GM10266 (cell line): ENCODE measurements at regions not wholly inside any gene's neighbourhood (a gene's known extent, or its start where the extent isn't known, plus 50 kb on each side); places are given as distances from the start of the nearest gene placed in this dataset.

Source experiments
- DNase-seq: peaks from one replicate; pipeline ENCODE4 v3.0.0; 2012; ENCODE audit errors: extremely low spot score
- TF ChIP-seq, protein P1 (sequence below): IDR thresholded peaks from 2 replicates; pipeline ENCODE4 v1.5.1; 2012; ENCODE audit warnings: mild to moderate bottlenecking, low read depth; ENCODE audit not compliant: control insufficient read depth, insufficient read depth; ENCODE audit errors: missing control alignments

DNA sequence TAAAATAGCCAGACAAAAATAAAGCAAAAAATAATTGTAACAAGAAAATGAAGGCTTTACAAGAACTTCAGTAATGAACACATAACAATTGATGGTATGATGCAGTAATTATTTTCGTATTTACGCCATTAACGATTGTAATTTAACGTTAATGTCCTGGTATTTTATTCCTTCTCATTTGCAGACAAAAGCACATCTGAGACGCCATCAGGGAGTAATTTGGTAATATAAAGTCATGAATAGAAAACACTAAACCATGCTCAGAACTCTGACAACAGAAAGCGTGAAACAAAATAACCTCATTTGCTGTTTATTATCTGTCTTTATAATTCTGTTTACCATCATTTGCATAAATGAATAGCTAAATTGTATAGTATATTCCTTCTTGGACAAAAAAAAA is 336.6 kb upstream of the THRB start:
- TF ChIP-seq, protein P1, sequence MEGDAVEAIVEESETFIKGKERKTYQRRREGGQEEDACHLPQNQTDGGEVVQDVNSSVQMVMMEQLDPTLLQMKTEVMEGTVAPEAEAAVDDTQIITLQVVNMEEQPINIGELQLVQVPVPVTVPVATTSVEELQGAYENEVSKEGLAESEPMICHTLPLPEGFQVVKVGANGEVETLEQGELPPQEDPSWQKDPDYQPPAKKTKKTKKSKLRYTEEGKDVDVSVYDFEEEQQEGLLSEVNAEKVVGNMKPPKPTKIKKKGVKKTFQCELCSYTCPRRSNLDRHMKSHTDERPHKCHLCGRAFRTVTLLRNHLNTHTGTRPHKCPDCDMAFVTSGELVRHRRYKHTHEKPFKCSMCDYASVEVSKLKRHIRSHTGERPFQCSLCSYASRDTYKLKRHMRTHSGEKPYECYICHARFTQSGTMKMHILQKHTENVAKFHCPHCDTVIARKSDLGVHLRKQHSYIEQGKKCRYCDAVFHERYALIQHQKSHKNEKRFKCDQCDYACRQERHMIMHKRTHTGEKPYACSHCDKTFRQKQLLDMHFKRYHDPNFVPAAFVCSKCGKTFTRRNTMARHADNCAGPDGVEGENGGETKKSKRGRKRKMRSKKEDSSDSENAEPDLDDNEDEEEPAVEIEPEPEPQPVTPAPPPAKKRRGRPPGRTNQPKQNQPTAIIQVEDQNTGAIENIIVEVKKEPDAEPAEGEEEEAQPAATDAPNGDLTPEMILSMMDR = no peak
- no peak for DNase-seq

DNA sequence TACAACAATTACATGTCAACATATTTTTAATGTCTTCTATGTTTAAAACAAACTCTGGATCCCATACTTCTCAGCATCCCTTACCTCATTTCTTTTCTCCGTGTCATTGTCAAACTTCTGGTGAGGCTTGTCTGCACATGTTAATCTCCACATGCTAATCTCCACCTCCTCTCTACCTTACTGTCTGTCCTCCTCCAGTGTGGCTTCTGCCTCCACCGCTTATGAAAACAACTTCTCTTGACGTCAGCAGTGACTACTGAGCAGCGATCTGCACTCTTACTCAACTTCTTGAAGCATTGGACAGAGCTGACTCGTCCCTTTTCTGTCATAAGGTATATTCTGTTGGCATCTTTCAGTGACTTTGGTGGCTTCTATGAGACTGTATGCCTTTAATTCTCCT is 338.2 kb upstream of the THRB start:
- DNase-seq = no peak
- TF ChIP-seq, protein P1 = no peak

DNA sequence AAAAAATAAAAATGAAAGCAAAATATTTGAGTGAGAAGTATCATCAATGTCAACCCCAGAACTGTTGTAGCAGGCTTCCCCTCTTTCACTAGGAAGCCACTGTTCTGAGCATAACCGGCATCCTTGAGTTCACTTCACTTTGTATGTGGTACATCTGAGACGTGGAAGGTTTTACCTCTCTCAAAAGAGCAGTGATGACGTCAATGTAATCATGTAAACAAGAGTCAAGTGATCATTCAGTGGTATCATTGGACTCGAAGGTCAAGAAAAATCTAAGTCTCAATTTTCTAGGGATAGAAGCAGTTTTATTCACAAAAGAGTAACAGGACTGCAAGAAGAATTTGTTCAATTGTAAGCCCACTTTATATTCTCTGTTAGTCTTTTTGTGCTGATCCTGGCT is 339.8 kb upstream of the THRB start:
- TF ChIP-seq, protein P1 = no peak
- no peak for DNase-seq

DNA sequence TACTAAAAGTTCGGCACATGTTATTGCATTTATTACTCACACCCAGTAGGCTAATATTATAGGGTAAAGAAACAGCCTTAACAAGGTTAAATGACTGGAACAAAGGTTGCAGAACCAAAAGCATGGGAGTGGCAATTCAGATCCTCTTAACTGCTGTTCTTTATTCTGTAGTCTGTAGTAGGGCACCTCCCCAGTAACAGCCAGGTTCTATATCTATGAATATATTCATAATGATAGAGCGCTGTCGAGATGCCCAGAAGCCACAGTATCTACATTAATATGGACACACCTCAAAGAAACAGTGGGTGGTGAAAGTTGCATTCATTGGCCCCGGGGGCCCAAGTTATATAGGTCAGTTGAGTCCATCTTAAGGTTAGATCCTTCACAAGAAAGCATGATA is 340.9 kb upstream of the THRB start:
- DNase-seq = no peak
- TF ChIP-seq, protein P1 = no peak

DNA sequence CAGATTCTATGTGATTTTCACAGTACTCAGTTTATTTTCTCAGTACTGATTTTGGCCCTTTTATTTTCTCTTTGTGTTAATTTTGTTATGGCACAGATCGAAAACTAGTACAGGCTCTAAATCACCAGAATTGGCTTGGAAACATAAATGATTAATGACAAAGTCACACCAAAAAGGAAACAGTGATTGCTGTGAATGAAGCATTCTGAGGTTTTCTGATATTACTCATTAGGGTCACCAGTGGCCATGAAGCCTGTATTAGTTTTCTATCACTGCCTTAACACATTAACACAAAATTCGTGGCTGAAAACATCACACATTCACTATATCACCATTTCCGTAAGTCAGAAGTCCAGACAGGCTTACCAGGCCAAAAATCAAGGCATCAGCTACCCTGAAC is 343.0 kb upstream of the THRB start:
- DNase-seq = no peak
- TF ChIP-seq, protein P1 = no peak

DNA sequence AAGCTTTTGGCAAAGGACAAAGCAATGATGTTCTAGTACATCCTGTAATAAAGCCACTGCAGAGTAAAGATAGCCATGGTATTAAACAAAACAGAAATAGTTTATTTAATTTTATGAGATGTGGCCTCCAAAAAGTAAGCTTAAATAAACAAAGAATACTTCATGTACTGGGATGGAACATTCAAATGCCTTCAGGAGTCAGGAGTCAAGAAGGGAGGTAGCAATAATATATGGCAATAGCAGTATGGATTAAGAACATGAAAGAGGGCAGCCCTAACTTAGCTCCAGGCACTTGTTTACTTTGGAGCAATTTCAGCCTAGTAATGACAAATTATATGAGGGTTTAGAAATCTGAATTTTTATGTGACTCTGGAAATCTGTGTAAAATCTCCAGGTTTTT is 343.9 kb upstream of the THRB start:
- no peak for DNase-seq
- TF ChIP-seq, protein P1 = no peak

DNA sequence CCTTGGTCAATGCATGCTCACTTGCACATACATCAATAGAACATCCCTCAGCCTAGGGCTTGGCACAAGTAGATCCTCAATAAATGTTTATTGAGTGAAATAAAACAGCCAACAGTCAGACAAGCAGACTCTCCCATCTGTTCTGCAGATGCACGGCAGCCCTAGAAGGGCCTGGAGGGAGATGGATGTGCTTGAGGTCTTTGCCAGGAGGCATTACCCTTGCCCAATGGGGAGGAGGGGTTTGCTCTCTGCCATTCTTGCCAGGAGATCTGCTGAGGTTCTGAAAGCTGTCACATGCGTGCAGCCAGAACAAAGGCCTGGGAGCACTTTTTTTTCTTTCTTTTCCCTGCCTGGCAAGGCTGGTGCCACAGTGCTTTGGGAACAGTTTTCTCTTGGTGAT is 349.3 kb upstream of the THRB start:
- TF ChIP-seq, protein P1 = no peak
- DNase-seq = no peak
